NB4 (cell line): ENCODE measurements at regions not wholly inside any gene's neighbourhood (a gene's known extent, or its start where the extent isn't known, plus 50 kb on each side); places are given as distances from the start of the nearest gene placed in this dataset.

Source experiments
- DNase-seq: peaks from one replicate; pipeline ENCODE4 v3.0.0; 2010; ENCODE audit warnings: low read depth
- H3K4me3 ChIP-seq: one replicate; pipeline ENCODE4 v1.5.1; 2011; ENCODE audit warnings: mild to moderate bottlenecking, low read depth, low read length, moderate library complexity
- CTCF ChIP-seq: IDR thresholded peaks from one replicate; pipeline ENCODE4 v1.5.1; 2012; ENCODE audit warnings: low read depth, low read length
- MAX ChIP-seq: IDR thresholded peaks from 2 replicates; pipeline ENCODE4 v1.6.1; 2011; ENCODE audit warnings: low read depth, low read length
- MYC ChIP-seq: IDR thresholded peaks from 2 replicates; pipeline ENCODE4 v1.6.1; 2011; ENCODE audit warnings: low read depth, low read length
- POLR2A ChIP-seq: IDR thresholded peaks from 2 replicates; pipeline ENCODE4 v1.6.1; 2011; ENCODE audit warnings: mild to moderate bottlenecking; ENCODE audit not compliant: insufficient read length; ENCODE audit errors: extremely low read depth

GRCh38 chr1:114260805-114261484, 107.3 kb upstream of the SYT6 start:
- no peak for DNase-seq
- no peak overlapping the region for H3K4me3 ChIP-seq
- TF ChIP-seq MYC (no peak), CTCF (no peak), MAX (no peak), POLR2A (no peak)

- no peak overlapping the region for H3K4me3 ChIP-seq
- no peak for TF ChIP-seq MYC
- no peak for TF ChIP-seq POLR2A
- TF ChIP-seq CTCF = no peak
- no peak for TF ChIP-seq MAX
- no peak for DNase-seq
Observed at GRCh38 chr1:114259511-114260160, 106.0 kb upstream of the SYT6 start.

GRCh38 chr1:114258633-114259032, 105.0 kb upstream of the SYT6 start:
- H3K4me3 ChIP-seq = no peak overlapping the region
- no peak for TF ChIP-seq MAX
- TF ChIP-seq POLR2A = no peak
- no peak for TF ChIP-seq CTCF
- no peak for DNase-seq

GRCh38 chr1:114258074-114258473, 104.4 kb upstream of the SYT6 start:
- no peak overlapping the region for H3K4me3 ChIP-seq
- no peak for DNase-seq
- TF ChIP-seq CTCF (no peak), MAX (no peak), MYC (no peak), POLR2A (no peak)

GRCh38 chr1:114257554-114257953, 103.9 kb upstream of the SYT6 start:
- no peak for DNase-seq
- H3K4me3 ChIP-seq = no peak overlapping the region
- TF ChIP-seq MAX (no peak), POLR2A (no peak), MYC (no peak), CTCF (no peak)
